OCI-LY1 (cell line): ENCODE measurements at regions not wholly inside any gene's neighbourhood (a gene's known extent, or its start where the extent isn't known, plus 50 kb on each side); places are given as distances from the start of the nearest gene placed in this dataset.

ENCODE experiments used
- H2AFZ ChIP-seq: fragments of 200-600 bp; sonication (generic), shearing (Covaris generic); 2 replicates; pipeline ENCODE4 v1.6.0; 2014; ENCODE audit warnings: antibody characterized with exemption, mild to moderate bottlenecking, low read length
- H3F3A ChIP-seq: fragments of 200-600 bp; sonication (generic), shearing (Covaris generic); 2 replicates; pipeline ENCODE4 v1.6.0; 2014; ENCODE audit warnings: mild to moderate bottlenecking, antibody characterized with exemption, low read length, moderate library complexity; ENCODE audit not compliant: insufficient read depth
- H3K27ac ChIP-seq: fragments of 200-600 bp; sonication (generic); 2 replicates; pipeline ENCODE4 v1.5.1; 2014; ENCODE audit warnings: low read length, mixed run types, mild to moderate bottlenecking, low read depth; ENCODE audit not compliant: poor library complexity, severe bottlenecking
- H3K27me3 ChIP-seq: fragments of 200-600 bp; sonication (generic); 2 replicates; pipeline ENCODE4 v1.6.0; 2014; ENCODE audit warnings: antibody characterized with exemption, mild to moderate bottlenecking, low read length, moderate library complexity; ENCODE audit not compliant: insufficient read depth
- H3K36me3 ChIP-seq: fragments of 200-600 bp; sonication (generic); 2 replicates; pipeline ENCODE4 v1.6.1; 2014; ENCODE audit warnings: mild to moderate bottlenecking, antibody characterized with exemption, low read length, moderate library complexity, mixed read lengths; ENCODE audit not compliant: insufficient read depth
- H3K4me1 ChIP-seq: fragments of 200-600 bp; sonication (generic); 2 replicates; pipeline ENCODE4 v1.5.1; 2014; ENCODE audit warnings: mild to moderate bottlenecking, low read length, moderate library complexity; ENCODE audit not compliant: insufficient read depth, severe bottlenecking
- H3K4me2 ChIP-seq: fragments of 200-600 bp; sonication (generic), shearing (Covaris generic); 2 replicates; pipeline ENCODE4 v1.6.1; 2014; ENCODE audit warnings: low read length
- H3K4me3 ChIP-seq: fragments of 200-600 bp; sonication (generic); 2 replicates; pipeline ENCODE4 v1.5.1; 2014; ENCODE audit warnings: low read length, low read depth, mild to moderate bottlenecking, mixed read lengths; ENCODE audit not compliant: poor library complexity, severe bottlenecking
- H3K79me2 ChIP-seq: fragments of 200-600 bp; shearing (Covaris generic); 2 replicates; pipeline ENCODE4 v1.6.1; 2016; ENCODE audit warnings: mixed run types, low read length, mixed read lengths; ENCODE audit not compliant: insufficient read depth
- H3K9ac ChIP-seq: fragments of 200-600 bp; sonication (generic), shearing (Covaris generic); 2 replicates; pipeline ENCODE4 v1.6.1; 2014; ENCODE audit warnings: mild to moderate bottlenecking, low read length, mixed read lengths
- H3K9me2 ChIP-seq: fragments of 200-600 bp; sonication (generic), shearing (Covaris generic); 2 replicates; pipeline ENCODE4 v1.6.1; 2014; ENCODE audit warnings: low read depth, mild to moderate bottlenecking, low read length, mixed read lengths
- H3K9me3 ChIP-seq: fragments of 200-600 bp; shearing (Covaris generic); 2 replicates; pipeline ENCODE4 v1.6.1; 2014; ENCODE audit warnings: low read length, mixed read lengths
- H4K20me1 ChIP-seq: fragments of 200-600 bp; sonication (generic), shearing (Covaris generic); 2 replicates; pipeline ENCODE4 v1.6.0; 2016; ENCODE audit warnings: mild to moderate bottlenecking, low read length; ENCODE audit not compliant: insufficient read depth
- EZH2 ChIP-seq: fragments of 200-600 bp; sonication (generic), shearing (Covaris generic); IDR thresholded peaks from 2 replicates; pipeline ENCODE4 v1.8.0; 2017; ENCODE audit warnings: borderline replicate concordance, mixed run types, mild to moderate bottlenecking, antibody characterized with exemption, low read length, moderate library complexity, mixed read lengths
- TF ChIP-seq, protein P1 (sequence below): fragments of 200-600 bp; sonication (generic), shearing (Covaris generic); IDR thresholded peaks from 2 replicates; pipeline ENCODE4 v1.5.1; 2017; ENCODE audit warnings: mild to moderate bottlenecking, antibody characterized with exemption, low read length, moderate library complexity, mixed read lengths

- Histone ChIP-seq H2AFZ (no peak overlapping the region), H3K36me3 (no peaks in the 10 kb centered on the region), H3F3A (no peaks in the 10 kb centered on the region), H3K4me2 (no peak overlapping the region), H3K9me2 (no peaks in the 10 kb centered on the region), H4K20me1 (no peaks in the 10 kb centered on the region), H3K4me3 (no peak overlapping the region), H3K9ac (no peak overlapping the region), H3K4me1 (no peaks in the 10 kb centered on the region), H3K79me2 (no peaks in the 10 kb centered on the region), H3K27ac (no peak overlapping the region), H3K27me3 (no peaks in the 10 kb centered on the region), H3K9me3 (no peaks in the 10 kb centered on the region)
- TF ChIP-seq EZH2: no peak
- TF ChIP-seq, protein P1, sequence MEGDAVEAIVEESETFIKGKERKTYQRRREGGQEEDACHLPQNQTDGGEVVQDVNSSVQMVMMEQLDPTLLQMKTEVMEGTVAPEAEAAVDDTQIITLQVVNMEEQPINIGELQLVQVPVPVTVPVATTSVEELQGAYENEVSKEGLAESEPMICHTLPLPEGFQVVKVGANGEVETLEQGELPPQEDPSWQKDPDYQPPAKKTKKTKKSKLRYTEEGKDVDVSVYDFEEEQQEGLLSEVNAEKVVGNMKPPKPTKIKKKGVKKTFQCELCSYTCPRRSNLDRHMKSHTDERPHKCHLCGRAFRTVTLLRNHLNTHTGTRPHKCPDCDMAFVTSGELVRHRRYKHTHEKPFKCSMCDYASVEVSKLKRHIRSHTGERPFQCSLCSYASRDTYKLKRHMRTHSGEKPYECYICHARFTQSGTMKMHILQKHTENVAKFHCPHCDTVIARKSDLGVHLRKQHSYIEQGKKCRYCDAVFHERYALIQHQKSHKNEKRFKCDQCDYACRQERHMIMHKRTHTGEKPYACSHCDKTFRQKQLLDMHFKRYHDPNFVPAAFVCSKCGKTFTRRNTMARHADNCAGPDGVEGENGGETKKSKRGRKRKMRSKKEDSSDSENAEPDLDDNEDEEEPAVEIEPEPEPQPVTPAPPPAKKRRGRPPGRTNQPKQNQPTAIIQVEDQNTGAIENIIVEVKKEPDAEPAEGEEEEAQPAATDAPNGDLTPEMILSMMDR: no peak
Observed at GRCh38 chr4:160848901-160849760, 1314.7 kb downstream of the FSTL5 start.

GRCh38 chr4:160864253-160864652 is 1299.5 kb downstream of the FSTL5 start:
- Histone ChIP-seq H3K4me1 (no peaks in the 10 kb centered on the region), H3K9me2 (no peaks in the 10 kb centered on the region), H3K9me3 (no peaks in the 10 kb centered on the region), H3K79me2 (no peaks in the 10 kb centered on the region), H4K20me1 (no peaks in the 10 kb centered on the region), H2AFZ (no peak overlapping the region), H3K27ac (no peak overlapping the region), H3K27me3 (no peaks in the 10 kb centered on the region), H3F3A (no peaks in the 10 kb centered on the region), H3K4me3 (no peak overlapping the region), H3K4me2 (no peak overlapping the region), H3K36me3 (no peaks in the 10 kb centered on the region), H3K9ac (no peak overlapping the region)
- TF ChIP-seq, protein P1: no peak
- TF ChIP-seq EZH2: no peak

DNA sequence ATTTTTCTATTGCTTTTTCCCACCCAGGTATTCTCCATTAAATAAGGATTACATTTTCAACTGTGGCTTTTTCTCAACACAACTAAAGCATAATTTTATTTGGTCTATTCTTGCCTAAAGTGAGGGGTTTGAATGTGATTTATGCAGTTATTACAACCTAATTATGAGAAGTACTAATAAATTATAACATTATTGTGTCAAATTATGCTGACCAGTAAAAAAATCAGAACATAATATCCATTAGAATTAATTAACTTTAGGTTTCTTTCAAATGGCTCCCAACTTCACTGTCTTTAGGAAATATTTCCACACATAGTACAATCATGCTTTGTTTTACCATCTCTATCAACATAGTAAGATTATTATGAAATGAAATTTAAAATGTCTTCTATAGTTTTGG is 1293.9 kb downstream of the FSTL5 start:
- H4K20me1 ChIP-seq: no peaks in the 10 kb centered on the region
- no peaks in the 10 kb centered on the region for H3K27me3 ChIP-seq
- no peaks in the 10 kb centered on the region for H3F3A ChIP-seq
- no peaks in the 10 kb centered on the region for H3K36me3 ChIP-seq
- no peak overlapping the region for H3K27ac ChIP-seq
- TF ChIP-seq, protein P1: no peak
- no peak for TF ChIP-seq EZH2
- no peaks in the 10 kb centered on the region for H3K9me3 ChIP-seq
- no peaks in the 10 kb centered on the region for H3K79me2 ChIP-seq
- no peak overlapping the region for H3K4me2 ChIP-seq
- no peak overlapping the region for H2AFZ ChIP-seq
- H3K9ac ChIP-seq: no peak overlapping the region
- no peak overlapping the region for H3K4me3 ChIP-seq
- no peaks in the 10 kb centered on the region for H3K4me1 ChIP-seq
- H3K9me2 ChIP-seq: no peaks in the 10 kb centered on the region
